ENCODE measurements at regions not wholly inside any gene's neighbourhood (a gene's known extent, or its start where the extent isn't known, plus 50 kb on each side); places are given as distances from the start of the nearest gene placed in this dataset.

- Mint-ChIP-seq H3K36me3 (no peaks in the 10 kb centered on the region), H3K4me3 (no peak overlapping the region), H3K27me3 (no peaks in the 10 kb centered on the region), H3K4me1 (no peaks in the 10 kb centered on the region), H3K27ac (no peak overlapping the region), H3K9me3 (peaks cover 3% of the 10 kb centered on the region)
- no peak for ATAC-seq
These were observed 480.1 kb downstream of the SPRY1 start for GRCh38 chr4:123876671-123877101.

GRCh38 chr4:123877551-123877950, 481.0 kb downstream of the SPRY1 start:
- Mint-ChIP-seq H3K9me3 (peaks cover 3% of the 10 kb centered on the region), H3K4me3 (no peak overlapping the region), H3K36me3 (no peaks in the 10 kb centered on the region), H3K4me1 (no peaks in the 10 kb centered on the region), H3K27me3 (no peaks in the 10 kb centered on the region), H3K27ac (no peak overlapping the region)
- no peak for ATAC-seq

- H3K4me1 Mint-ChIP-seq = no peaks in the 10 kb centered on the region
- H3K36me3 Mint-ChIP-seq = no peaks in the 10 kb centered on the region
- no peaks in the 10 kb centered on the region for H3K27me3 Mint-ChIP-seq
- ATAC-seq = no peak
- H3K27ac Mint-ChIP-seq = no peak overlapping the region
- peaks cover 3% of the 10 kb centered on the region for H3K9me3 Mint-ChIP-seq
- H3K4me3 Mint-ChIP-seq = no peak overlapping the region
These were observed 482.4 kb downstream of the SPRY1 start for GRCh38 chr4:123878976-123879375.

GRCh38 chr4:123880631-123881030, 484.0 kb downstream of the SPRY1 start:
- Mint-ChIP-seq H3K27me3 (no peaks in the 10 kb centered on the region), H3K9me3 (peaks cover 6% of the 10 kb centered on the region), H3K4me1 (no peaks in the 10 kb centered on the region), H3K36me3 (no peaks in the 10 kb centered on the region), H3K27ac (no peak overlapping the region), H3K4me3 (no peak overlapping the region)
- no peak for ATAC-seq

- Mint-ChIP-seq H3K4me3 (no peak overlapping the region), H3K9me3 (peaks cover 3% of the 10 kb centered on the region), H3K4me1 (no peaks in the 10 kb centered on the region), H3K36me3 (no peaks in the 10 kb centered on the region), H3K27me3 (no peaks in the 10 kb centered on the region), H3K27ac (no peak overlapping the region)
- ATAC-seq = no peak
These were observed 488.3 kb downstream of the SPRY1 start for GRCh38 chr4:123884922-123885321.

GRCh38 chr4:123889507-123889906, 492.9 kb downstream of the SPRY1 start:
- no peaks in the 10 kb centered on the region for H3K36me3 Mint-ChIP-seq
- no peaks in the 10 kb centered on the region for H3K27me3 Mint-ChIP-seq
- no peaks in the 10 kb centered on the region for H3K4me1 Mint-ChIP-seq
- no peak overlapping the region for H3K4me3 Mint-ChIP-seq
- no peak for ATAC-seq
- peaks cover 3% of the 10 kb centered on the region for H3K9me3 Mint-ChIP-seq
- H3K27ac Mint-ChIP-seq = no peak overlapping the region

GRCh38 chr4:123890889-123891288, 494.3 kb downstream of the SPRY1 start:
- Mint-ChIP-seq H3K4me1 (no peaks in the 10 kb centered on the region), H3K27ac (no peak overlapping the region), H3K9me3 (no peaks in the 10 kb centered on the region), H3K4me3 (no peak overlapping the region), H3K27me3 (no peaks in the 10 kb centered on the region), H3K36me3 (no peaks in the 10 kb centered on the region)
- ATAC-seq = no peak

- Mint-ChIP-seq H3K4me1 (no peaks in the 10 kb centered on the region), H3K9me3 (no peaks in the 10 kb centered on the region), H3K27me3 (no peaks in the 10 kb centered on the region), H3K27ac (no peak overlapping the region), H3K36me3 (no peaks in the 10 kb centered on the region), H3K4me3 (no peak overlapping the region)
- ATAC-seq = no peak
These were observed 495.3 kb downstream of the SPRY1 start for GRCh38 chr4:123891881-123892280.

- no peak for ATAC-seq
These were observed 495.9 kb downstream of the SPRY1 start for GRCh38 chr4:123892368-123892976.

GRCh38 chr4:123893011-123893981, 496.7 kb downstream of the SPRY1 start:
- Mint-ChIP-seq H3K27me3 (no peaks in the 10 kb centered on the region), H3K4me3 (no peak overlapping the region), H3K27ac (no peak overlapping the region), H3K36me3 (no peaks in the 10 kb centered on the region), H3K9me3 (no peaks in the 10 kb centered on the region), H3K4me1 (no peaks in the 10 kb centered on the region)
- ATAC-seq = no peak

More at GRCh38 chr4:123892368-123892976, 495.9 kb downstream of the SPRY1 start:
- H3K36me3 Mint-ChIP-seq = no peaks in the 10 kb centered on the region
- no peak overlapping the region for H3K27ac Mint-ChIP-seq
- H3K27me3 Mint-ChIP-seq = no peaks in the 10 kb centered on the region
- H3K4me3 Mint-ChIP-seq = no peak overlapping the region
- no peaks in the 10 kb centered on the region for H3K9me3 Mint-ChIP-seq
- H3K4me1 Mint-ChIP-seq = no peaks in the 10 kb centered on the region

- H3K27ac Mint-ChIP-seq = no peak overlapping the region
- H3K9me3 Mint-ChIP-seq = no peaks in the 10 kb centered on the region
These were observed 500.0 kb downstream of the SPRY1 start for GRCh38 chr4:123896446-123897071.

GRCh38 chr4:123898946-123899666, 502.5 kb downstream of the SPRY1 start:
- Mint-ChIP-seq H3K4me1 (no peaks in the 10 kb centered on the region), H3K4me3 (no peak overlapping the region), H3K27me3 (no peaks in the 10 kb centered on the region), H3K36me3 (no peaks in the 10 kb centered on the region), H3K27ac (no peak overlapping the region), H3K9me3 (no peaks in the 10 kb centered on the region)
- no peak for ATAC-seq

More at GRCh38 chr4:123896446-123897071, 500.0 kb downstream of the SPRY1 start:
- Mint-ChIP-seq H3K27me3 (no peaks in the 10 kb centered on the region), H3K4me1 (no peaks in the 10 kb centered on the region), H3K36me3 (no peaks in the 10 kb centered on the region), H3K4me3 (no peak overlapping the region)
- ATAC-seq = no peak

- Mint-ChIP-seq H3K36me3 (no peaks in the 10 kb centered on the region), H3K27ac (no peak overlapping the region), H3K4me3 (no peak overlapping the region), H3K9me3 (no peaks in the 10 kb centered on the region), H3K27me3 (no peaks in the 10 kb centered on the region), H3K4me1 (no peaks in the 10 kb centered on the region)
- ATAC-seq = no peak
These were observed 508.3 kb downstream of the SPRY1 start for GRCh38 chr4:123904882-123905281.

- H3K9me3 Mint-ChIP-seq = no peaks in the 10 kb centered on the region
- H3K27me3 Mint-ChIP-seq = no peaks in the 10 kb centered on the region
- H3K4me1 Mint-ChIP-seq = no peaks in the 10 kb centered on the region
- H3K27ac Mint-ChIP-seq = no peak overlapping the region
- no peaks in the 10 kb centered on the region for H3K36me3 Mint-ChIP-seq
- H3K4me3 Mint-ChIP-seq = no peak overlapping the region
- ATAC-seq = no peak
These were observed 517.0 kb downstream of the SPRY1 start for GRCh38 chr4:123913598-123913997.

- H3K4me1 Mint-ChIP-seq = no peaks in the 10 kb centered on the region
- H3K36me3 Mint-ChIP-seq = no peaks in the 10 kb centered on the region
- no peak overlapping the region for H3K4me3 Mint-ChIP-seq
- no peaks in the 10 kb centered on the region for H3K9me3 Mint-ChIP-seq
- no peak for ATAC-seq
- H3K27me3 Mint-ChIP-seq = no peaks in the 10 kb centered on the region
- no peak overlapping the region for H3K27ac Mint-ChIP-seq
These were observed 520.2 kb downstream of the SPRY1 start for GRCh38 chr4:123916821-123917220.

Data from stimulated activated memory B cell treated with anti-CD40 and anti-IgM and Interleukin-4, amounts not matched to agents 10 μg/mL and 1 μg/mL and 100 μg/mL, for 72 hours (primary cell).